ENCODE measurements at regions not wholly inside any gene's neighbourhood (a gene's known extent, or its start where the extent isn't known, plus 50 kb on each side); places are given as distances from the start of the nearest gene placed in this dataset.
"Not testable (repeated sequence)": the region's sequence is repeated elsewhere in the genome, so short reads cannot be mapped to it uniquely, and the experiment has no call there.

DNA sequence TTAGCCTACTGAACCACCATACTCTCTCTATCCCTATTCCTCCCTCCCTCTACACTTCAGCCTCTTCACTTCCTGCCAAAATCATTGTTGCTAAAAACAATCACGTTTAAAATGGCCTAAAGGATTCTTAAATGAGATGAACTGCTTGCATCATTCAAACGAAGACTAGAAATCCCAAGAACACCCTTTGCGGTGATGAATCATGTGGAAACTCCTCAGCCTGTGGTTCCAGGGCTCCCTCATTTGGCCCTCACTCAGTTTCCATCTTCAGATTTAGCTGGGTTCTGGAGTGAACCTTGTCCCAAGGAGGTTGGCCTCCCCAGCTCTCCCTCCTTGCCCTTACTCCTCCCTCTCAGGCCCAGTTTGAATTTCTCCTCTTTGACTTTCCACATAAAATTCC, 125.6 kb upstream of the CDC42EP3 start:
- intact Hi-C loops (cut with DNase I), result no loop called here

DNA sequence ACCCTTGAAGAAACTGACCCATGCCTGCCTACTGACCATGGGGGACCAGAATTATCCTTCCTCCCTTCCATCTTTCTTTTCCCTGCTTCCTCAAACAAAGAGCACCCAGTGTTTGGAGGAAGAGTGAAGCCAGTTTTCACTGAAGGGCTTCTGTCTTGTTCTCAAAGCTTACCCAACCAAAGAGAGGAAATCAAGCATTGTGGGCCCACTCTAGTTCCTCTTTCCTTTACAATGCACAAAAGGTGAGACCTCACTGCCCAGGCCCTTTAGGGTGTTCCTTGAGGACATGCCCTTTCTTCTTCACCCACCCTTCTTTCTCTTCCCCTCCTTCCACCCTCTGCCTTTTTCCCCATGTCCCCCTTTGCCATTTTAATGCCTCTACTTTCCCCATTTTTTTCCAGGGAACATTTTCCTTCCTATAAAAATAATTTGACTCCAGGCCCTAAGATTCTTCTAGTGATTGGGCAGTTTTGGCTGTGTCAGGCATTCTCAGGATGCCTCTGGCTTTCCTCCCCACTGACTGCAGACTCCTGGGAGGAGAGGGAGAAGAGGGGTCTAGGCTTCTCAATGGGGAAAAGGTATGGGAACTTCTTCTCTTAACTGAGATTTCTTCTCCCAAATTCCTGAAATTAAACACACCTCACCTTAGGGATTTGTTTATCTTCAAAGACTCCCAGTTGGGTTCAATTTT, 126.6 kb upstream of the RMDN2 start:
- intact Hi-C loops (cut with DNase I), result no loop called here
- DNase-seq, result peak in 1 of 42 donors; percentile 7

More for the DNA sequence above, 125.6 kb upstream of the CDC42EP3 start:
- no peak for DNase-seq

DNA sequence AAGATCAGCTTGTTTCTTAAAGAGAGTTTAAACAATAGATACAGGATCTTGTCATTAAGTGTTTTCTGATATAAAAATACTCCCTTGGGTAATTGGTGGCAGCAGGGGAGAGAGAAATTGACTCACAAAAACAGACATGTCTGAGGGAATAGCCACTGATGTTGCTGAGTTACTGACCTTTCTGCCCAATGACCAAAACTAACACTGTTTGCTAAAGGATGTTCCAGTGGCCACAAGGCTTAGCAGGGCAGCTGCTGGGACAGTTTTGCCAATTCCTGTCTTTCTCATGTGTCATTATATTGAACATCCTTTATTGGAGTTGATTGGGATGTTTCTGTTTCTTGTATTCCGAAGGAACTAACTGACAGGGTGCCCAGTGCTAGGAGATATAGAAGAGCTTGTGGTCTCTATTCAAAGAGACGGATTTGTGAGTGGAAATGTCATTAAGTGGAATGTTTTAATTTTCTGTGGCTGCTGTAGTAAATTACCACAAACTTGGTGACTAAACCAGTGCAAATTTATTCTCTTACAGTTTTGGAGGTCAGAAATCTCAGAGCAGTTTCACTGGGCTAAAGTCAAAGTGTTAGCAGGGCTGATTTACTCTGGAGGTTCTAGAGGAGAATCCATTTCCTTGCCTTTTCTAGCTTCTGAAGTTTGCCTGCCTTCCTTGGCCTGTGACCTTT, 124.8 kb upstream of the RMDN2 start:
- intact Hi-C loops (cut with DNase I), result no loop called here
- DNase-seq, result no peak

DNA sequence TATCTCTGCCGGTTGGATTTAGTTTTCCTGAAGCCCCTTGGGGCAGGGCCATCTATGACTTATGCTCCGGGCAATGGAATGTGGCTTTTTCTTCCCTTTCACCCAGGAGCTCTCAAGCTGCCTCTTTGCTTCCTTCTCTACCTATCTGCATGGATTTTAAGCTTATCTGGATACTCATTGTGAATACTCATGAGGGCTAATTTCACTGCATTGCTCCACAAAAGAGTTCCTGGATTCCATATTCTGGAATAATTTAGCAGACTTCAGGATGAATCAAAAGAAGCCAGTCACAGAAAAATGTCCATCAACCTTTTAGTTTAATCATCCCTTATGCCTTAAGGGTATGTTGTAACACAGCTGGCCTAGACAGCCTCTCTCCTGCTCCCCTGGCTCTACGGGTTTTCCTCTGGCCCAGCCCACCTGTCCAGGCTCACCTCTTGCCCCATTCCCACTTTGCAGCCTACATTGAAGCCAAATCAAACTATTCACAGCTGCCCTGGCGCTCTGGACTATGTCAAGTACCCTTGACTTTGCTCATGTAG, 122.8 kb upstream of the RMDN2 start:
- DNase-seq, result no peak
- intact Hi-C loops (cut with DNase I), result no loop called here

DNA sequence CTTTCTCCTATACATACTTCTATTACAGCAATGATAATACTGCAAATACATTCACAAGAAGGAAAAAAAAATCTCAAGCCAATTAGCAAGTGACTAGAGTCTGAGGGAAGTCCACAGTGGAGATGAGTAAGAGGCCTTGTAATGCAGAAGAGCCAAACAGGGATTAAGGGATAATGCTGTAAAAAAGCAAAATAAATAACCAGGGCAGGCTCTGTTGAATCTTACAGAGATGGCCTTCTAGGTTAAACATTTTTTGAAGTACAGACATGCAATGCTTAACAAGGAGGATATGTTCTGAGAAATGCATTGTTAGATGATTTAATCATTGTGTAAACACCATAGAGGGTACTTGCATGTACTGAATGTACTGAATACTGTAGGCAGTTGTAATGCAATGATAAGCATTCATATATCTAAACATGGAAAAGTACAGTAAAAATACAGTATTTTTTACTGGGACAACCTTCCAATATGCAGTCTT, 122.1 kb upstream of the RMDN2 start:
- DNase-seq, result no peak
- intact Hi-C loops (cut with DNase I), result no loop called here

DNA sequence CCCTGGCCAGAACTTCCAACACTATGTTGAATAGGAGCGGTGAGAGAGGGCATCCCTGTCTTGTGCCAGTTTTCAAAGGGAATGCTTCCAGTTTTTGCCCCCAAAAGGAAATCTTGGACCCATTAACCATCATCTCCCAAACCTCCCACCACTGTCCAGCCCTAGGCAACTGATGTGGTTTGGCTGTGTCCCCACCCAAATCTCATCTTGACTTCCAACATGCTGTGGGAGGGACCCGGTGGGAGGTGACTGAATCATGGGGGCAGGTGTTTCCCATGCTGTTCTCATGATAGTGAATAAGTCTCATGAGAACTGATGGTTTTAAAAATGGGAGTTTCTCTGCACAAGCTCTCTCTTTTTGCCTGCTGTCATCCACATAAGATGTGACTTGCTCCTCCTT, 119.1 kb upstream of the RMDN2 start:
- DNase-seq; intact Hi-C loops (cut with DNase I): not testable (repeated sequence)

DNA sequence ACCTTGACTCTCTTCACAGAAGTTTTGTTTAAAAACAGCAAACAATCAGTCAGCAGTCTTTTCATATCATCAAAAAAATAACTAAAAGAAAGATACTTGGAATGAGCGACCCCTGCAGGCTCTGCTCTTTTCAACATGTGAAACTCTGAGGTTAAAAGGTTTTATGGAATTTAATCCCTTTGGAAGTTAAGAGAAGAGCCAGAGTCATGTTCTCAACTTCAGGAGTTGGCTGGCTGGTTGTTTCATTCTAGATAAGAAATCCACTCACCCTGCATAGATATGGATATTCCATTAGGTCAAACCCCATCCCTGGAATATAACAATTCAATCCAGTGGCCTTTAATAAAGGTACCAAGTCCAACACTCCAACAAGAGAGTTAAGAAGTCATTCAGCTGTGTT, 115.6 kb upstream of the RMDN2 start:
- DNase-seq, result no peak
- intact Hi-C loops (cut with DNase I), result no loop called here

DNA sequence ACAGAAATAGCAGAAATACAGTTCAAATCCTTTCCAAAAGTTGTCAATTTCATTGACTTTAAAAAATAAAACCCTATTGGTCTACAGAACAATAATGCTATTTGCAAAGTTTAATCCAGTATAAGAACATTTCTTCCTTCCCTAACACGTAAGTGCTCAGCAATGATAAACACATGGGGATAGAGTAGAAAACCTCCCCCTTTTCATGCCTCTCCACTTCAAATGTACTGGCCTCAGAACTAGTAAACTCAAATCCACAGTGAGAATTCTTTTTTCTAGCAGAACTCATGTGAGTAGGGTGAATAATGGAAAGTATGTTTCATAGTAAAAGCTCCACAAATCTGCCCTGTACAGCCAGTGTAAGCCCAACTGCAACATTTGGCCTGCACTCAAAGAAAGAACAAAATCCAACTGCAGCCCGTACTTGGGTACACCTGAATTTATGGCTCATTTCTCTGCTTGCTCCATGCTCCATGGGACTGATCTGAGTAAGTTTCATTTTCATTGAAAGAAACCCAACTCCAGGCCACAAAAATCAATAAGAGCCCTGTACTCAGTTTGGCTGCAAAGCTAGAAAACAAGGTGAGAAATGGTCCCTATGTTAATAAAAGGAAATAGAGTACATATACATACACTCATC, 115.0 kb upstream of the RMDN2 start:
- no peak for DNase-seq
- intact Hi-C loops (cut with DNase I), result no loop called here

DNA sequence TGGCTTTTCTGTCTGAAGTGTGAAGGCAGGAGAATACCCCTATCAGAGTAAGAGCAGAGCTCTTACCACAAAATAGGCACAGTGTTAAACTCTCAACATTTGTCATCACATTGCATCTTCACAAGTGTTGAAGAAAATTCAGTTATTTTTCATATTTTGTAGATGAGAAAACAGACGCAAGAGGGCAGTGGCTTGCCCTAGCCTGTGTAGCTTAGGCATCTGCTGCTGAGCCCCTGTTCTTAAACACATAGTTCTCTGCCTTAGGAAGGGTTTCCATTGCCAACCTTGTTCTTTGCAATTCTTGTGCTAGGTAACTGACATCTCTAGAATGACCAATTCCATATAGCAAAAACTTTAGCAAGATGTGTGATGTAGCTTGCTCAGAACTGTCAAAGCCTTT, 112.7 kb upstream of the RMDN2 start:
- DNase-seq, result no peak
- intact Hi-C loops (cut with DNase I), result no loop called here

DNA sequence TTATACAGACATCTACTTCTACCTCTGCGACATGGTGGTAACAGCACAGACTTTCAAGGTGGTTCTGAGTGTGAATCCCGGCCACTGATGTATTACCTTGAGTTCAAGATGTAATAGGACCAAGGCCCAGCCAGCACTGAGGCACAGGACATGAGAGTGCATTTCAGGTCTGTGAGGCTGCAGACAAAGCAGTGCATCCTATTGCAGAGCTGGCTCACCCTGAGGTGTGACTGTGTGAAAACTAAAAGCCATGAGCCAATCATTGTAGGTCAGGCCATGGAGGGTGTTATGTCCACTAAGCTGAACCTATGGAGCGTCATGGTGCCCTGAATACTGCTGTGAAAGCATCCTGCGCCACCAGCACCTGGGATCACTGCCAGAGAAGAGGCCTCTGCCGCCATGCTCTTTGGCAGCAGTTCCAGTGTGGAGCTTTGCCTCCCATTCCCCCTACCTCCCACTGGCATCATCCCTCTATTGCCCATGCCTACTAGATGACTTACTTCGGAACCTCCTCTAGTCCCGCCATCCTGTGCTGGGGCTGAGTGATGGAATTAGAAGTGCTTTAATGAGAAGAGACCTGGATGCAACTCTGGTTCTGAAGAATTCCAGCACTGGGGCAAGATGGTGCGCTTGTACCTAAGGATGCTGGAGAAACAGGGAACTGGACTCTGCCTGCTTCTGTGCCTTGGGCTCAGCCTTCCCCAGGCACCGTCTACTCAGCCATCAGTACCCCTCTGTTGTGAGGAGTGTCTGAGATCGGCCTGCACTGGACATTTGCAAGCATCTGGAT, 112.0 kb upstream of the RMDN2 start:
- no peak for DNase-seq
- intact Hi-C loops (cut with DNase I), result no loop called here

DNA sequence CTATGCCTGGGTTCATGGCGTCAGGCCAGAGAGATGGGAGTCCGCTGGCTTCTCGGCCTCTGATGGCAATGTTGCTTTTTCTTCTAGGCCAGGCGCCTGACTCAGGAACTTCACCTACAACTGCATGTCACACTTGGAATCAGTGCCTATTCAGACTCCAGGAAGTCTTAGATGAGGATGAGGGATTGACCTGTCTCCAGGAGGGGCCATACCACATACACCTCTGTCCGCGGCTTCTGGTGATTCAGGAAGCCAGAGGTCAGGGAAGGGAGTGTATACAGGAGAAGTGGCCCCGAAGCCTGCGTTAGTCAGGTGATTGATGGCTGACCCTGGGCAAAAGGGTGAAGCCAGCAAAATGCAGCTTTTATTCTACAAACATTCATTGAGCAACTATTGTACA, 109.1 kb upstream of the RMDN2 start:
- DNase-seq, result no peak
- intact Hi-C loops (cut with DNase I), result no loop called here

DNA sequence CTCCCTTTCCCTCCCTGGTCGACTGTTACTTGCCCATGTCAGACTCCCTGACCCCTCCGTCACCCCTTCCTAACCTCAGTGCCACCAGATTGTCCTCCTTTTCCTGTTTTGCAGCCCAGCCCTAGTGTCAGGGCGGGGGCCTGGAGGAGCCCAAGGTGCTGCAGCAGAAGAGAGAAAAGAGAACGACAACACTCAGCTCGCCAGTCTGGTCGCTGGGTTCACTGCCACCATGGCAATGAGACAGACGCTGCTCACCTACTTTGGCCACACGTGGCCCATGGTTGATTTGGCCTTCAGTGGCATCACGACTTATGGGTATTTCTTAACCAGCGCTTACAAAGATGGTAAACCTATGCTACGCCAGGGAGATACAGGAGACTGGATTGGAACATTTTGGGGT, 108.4 kb upstream of the RMDN2 start:
- intact Hi-C loops (cut with DNase I), result no loop called here
- no peak for DNase-seq

DNA sequence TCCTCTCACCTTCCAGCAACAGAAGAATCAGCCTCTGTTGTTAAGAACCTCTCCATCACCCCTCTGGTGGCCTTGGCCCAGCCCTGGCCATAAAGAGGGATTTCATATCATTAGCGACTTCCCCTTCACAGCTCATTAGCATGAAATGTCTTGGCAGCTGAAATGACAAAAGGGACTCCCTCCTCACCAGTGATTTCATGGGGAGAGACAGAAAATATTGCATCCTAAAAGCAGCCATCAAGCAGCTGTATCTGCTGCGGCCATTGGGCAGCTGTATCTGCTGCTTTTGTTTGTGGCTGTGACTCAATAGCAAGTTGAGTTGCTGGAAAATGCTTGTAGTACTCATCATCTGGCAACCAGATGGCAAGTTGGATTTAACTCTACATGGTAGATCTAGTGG, 105.9 kb upstream of the RMDN2 start:
- no peak for DNase-seq
- intact Hi-C loops (cut with DNase I), result no loop called here

DNA sequence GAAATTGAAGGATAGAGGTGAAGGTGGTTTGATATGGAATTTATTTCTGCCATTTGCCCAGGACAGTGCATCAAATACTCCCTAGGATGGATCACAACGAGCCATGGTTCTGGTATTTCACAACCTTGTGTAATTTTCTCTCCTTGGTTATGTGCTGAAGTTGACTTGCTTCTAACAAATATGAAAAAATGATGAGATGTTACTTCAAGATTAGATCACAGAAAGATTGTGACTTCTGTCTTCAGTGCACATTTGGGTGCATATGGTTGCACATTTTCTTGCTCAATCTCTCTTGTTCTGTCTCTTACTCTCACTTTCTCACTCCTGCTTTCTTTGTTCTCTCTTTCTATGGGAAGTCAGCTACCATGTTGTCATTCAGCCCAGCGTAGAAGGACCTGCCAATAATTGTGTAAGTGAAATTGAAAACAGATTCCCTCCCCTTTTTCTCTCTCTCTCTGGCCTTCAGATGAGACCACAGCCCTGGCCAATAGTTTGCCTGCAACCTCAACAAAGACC, 104.6 kb upstream of the RMDN2 start:
- no peak for DNase-seq
- intact Hi-C loops (cut with DNase I), result no loop called here

DNA sequence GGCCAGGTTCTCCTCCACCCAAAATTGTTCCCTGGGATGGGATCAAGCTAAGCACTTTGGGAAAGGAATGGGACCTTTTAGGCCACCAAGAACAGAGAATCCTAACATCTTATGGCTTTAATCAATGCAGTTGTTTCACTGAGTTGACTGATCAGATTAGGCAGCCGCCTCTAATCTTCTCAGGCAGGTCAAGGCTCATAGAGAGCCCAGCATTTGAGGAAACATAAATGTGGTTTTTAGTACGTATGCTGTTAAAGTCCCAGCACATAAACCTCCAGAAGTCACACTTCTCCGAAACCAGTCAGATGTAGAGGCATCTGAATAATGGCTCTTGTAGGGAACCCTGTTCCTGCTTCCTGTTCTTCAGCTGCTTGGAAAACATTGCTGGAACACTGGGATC, 99.5 kb upstream of the RMDN2 start:
- DNase-seq, result peak in 1 of 42 donors; percentile 6
- intact Hi-C loops (cut with DNase I), result no loop called here

DNA sequence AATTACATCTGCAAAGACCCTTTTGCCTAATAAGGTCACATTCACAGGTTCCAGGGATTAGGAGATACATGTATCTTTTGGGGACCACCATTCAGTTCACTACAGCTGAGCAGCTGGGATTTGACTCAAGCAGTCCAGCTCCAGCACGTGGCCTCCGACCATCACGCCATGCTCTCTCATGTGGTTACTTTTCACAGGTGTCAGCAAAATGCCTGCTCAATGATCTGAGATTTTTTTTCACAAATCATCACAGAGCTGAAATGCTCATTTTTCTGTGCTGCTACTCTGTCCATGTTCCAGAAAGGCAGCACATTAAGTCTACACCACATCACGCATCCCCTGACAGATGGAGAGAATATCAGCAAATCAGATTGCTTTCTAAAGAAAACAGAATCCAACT, 98.5 kb upstream of the RMDN2 start:
- intact Hi-C loops (cut with DNase I), result no loop called here
- DNase-seq, result peak in 1 of 42 donors; percentile 21

DNA sequence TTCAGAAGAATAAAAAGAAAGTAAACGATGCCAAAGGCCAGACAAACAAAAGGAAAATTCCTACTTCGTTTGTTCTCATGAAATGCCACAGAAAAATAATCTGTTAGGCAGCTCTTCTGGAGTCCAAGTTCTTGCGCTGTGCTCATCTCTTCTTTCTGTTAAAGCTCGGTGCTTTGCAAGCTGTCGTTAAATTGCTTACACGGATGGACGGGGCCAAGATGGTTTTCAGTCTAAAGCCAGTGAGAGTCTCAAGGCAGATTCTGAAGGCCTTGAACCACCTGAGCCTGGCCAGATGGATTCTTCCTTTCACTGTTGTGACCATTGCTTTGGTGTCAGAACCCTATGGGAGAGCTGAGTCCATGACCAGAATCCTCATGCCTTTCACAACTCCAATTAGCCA, 97.6 kb upstream of the RMDN2 start:
- DNase-seq, result peak in 1 of 42 donors; percentile 14
- intact Hi-C loops (cut with DNase I), result no loop called here

DNA sequence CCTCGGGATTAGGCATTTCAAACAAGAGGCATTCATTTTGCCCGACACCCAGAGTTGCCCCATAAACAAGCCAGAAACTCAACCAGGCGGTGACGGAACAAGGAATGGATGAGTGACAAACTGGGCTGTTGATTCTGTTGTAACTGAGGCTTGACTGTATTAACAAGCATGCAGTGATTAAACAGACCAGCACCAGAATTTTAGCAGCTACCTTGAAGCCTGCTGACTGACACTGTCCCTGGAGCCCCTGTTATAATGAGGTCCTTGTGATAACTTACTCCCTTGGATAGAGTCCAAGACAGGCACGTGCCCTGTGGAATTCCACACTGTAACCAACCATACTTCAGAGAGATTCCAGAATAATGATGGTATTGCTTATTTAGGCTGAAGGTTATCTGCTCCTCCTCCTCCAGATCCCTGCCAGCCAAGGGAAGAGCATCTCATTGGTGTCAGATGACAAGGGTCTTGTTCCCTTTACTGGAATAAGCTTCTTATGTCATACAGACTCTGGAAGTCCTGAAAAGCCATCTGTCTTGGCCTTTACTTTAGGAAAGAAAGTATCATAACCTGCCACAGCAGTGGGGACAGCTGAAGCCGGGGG, 97.1 kb upstream of the RMDN2 start:
- peak in 1 of 42 donors; percentile 12 for DNase-seq
- intact Hi-C loops (cut with DNase I), result no loop called here

DNA sequence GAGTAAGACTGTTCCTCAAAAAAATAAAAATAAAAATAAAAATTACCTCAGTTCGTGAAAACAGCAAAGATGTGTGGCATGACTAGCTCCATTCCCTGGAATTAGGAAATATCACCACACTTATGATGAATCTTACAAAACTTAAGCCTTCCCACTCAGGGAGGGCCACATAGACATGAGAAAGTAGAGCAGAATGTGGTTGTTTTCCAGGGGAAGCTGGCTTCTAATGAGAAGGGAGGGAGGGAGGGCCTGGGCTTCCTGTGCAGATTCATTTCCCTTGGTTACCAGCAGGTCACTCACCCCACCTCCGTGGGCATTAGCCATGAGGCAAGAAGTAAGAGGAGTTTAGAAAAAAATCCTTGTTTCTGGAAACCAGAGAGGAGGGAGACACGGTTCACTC, 95.9 kb upstream of the RMDN2 start:
- intact Hi-C loops (cut with DNase I), result no loop called here
- peak in 2 of 42 donors; percentile 33 to 38 for DNase-seq
